Right renal cortex interstitium (tissue), 3 donors: ENCODE measurements at regions not wholly inside any gene's neighbourhood (a gene's known extent, or its start where the extent isn't known, plus 50 kb on each side); places are given as distances from the start of the nearest gene placed in this dataset.
"Not testable (repeated sequence)": the region's sequence is repeated elsewhere in the genome, so short reads cannot be mapped to it uniquely, and the experiment has no call there.

Source experiments
- DNase-seq, 3 donors: peaks; one replicate each; pipeline ENCODE4 v3.0.0-alpha.2; 2013; ENCODE audit warnings: low read depth in 3 of 3, low spot score in 2 of 3

DNA sequence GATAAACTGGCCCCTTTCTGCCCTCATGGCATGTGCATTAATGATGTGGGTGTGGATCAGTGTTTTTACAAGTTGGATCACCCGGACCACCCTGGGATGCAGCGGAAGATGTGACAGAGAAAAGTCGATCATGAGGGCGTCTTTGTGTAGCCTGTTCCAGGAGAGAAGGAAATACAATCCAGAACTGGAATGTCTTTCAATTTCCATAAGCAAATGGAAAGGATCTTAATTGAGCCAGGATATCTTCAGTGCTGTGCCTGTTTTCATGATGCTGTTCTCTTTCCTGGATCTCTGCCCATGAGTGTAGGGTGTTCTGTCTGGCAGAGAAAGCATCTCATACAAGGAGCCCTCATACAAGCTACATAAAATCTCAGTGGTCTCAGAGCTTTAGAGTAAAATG, 481.4 kb downstream of the XYLT1 start:
- no peak for DNase-seq

- DNase-seq: no peak
Measured at GRCh38 chr16:16991711-16992110, 479.0 kb downstream of the XYLT1 start.

DNA sequence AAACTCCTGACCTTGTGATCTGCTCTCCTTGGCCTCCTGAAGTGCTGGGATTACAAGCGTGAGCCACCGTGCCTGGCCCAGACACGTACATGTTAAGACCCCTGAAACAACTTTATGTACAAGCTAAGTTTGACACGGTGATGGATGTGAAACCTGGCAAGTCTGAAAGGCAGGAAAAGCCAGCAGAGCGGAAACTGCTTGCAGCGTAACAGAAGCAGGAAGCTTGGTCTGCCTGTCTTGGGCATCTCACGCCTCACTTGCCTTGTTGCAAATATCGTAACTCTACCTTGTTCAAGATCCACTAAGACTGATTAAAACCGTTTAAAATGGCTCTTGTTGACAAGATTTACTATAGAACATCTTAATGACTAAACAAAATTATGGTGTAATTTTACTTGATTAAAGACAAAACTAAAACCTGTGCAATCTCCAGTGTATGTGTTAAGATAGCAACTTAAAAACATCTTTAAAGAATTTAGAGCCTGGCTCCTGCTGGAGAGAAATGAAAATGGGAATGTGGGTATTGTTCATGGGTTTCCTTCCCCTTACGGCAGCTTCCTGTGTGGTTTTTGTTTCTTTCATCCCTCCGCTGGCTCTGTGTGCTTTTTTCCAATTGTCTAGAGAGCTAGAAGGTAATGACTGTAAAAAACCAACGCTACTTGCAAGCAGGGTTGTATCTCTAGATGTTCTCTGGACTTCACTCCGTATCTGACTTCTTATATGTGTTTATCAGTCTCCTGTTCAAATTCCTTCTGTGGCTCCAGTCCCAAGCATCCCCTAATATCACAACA, 477.6 kb downstream of the XYLT1 start:
- DNase-seq: no peak

GRCh38 chr16:16994831-16995230, 475.9 kb downstream of the XYLT1 start:
- no peak for DNase-seq

GRCh38 chr16:16996827-16997226, 473.9 kb downstream of the XYLT1 start:
- DNase-seq: no peak

DNA sequence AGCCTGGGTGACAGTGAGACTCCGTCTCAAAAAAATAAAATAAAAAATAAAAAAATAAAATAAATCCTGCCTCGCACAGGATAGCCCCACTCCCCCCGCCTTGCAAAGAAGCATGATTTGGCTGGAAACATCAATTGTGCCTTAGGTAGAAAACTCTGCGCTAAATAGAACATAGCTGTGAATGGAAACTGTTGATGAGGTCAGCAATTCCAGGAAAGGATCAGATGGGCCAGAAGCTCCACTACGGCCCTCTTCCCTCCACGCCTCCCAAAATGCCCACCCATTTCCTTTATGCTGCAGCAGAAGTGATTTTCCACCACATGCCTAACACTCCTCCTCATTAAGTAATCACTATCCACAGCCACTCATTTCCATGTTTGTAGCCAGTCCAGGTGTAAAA, 473.4 kb downstream of the XYLT1 start:
- DNase-seq: no peak

DNA sequence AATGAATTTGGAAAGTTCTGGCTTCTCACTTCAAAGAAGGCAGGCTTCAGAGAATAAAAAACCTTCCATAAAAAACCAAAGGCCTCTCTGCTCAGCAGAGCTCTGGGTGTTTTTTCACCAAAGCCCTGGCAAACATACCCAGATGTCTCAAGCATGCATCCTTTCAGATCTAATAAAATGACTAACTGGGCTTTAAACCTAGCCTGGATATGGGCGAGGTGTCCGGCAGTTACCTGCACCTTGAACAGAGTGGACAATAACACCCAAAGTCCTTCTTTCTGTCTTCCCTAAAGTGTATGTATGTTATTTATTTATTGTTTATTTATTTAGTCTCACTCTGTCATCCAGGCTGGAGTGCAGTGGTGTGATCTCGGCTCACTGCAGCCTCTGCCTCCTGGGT, 469.3 kb downstream of the XYLT1 start:
- DNase-seq: no peak

GRCh38 chr16:17002565-17002964, 468.2 kb downstream of the XYLT1 start:
- DNase-seq: no peak

- DNase-seq: not testable (repeated sequence)
Measured at GRCh38 chr16:17005963-17006362, 464.8 kb downstream of the XYLT1 start.

DNA sequence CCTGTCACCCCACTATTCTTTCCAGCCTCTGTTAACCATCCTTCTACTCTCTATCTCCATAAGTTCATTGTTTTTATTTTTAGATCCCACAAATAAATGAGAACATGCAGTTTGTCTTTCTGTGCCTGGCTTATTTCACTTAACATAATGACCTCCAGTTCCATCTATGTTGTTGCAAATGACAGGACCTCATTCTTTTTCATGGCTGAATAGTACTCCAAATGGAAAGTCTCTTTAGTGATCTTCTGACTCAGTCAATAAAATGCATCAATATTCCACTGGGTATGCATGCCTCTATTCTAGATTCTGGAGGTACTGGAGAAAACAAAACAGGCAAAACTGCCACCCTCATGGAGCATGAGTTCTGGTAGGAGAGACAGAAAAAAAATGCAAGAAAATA, 459.0 kb downstream of the XYLT1 start:
- DNase-seq: no peak

- DNase-seq: no peak
Measured at GRCh38 chr16:17013038-17013437, 457.7 kb downstream of the XYLT1 start.

DNA sequence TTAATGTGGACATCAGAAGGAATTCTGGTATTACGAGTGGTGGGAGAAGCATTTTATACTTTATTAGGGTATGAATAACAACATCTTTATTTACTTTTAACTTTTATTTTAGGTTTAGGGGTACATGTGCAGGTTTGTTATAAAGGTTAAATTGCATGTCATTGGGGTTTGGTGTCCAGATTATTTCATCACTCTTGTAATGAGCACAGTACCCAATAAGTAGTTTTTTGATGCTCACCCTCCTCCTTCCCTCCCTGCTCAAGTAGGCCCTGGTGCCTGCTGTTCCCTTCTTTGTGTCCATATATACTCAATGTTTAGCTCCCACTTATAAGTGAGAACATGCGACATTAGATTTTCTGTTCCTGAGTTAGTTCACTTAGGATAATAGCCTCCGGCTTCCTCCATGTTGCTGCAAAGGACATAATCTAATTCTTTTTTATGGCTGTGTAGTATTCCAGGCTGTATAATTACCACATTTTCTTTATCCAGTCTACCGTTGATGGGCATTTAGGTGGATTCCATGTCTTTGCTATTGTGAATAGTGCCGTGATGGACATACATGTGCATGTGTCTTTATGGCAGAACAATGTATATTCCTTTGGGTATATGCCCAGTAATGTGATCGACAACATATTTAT, 456.2 kb downstream of the XYLT1 start:
- no peak for DNase-seq

DNA sequence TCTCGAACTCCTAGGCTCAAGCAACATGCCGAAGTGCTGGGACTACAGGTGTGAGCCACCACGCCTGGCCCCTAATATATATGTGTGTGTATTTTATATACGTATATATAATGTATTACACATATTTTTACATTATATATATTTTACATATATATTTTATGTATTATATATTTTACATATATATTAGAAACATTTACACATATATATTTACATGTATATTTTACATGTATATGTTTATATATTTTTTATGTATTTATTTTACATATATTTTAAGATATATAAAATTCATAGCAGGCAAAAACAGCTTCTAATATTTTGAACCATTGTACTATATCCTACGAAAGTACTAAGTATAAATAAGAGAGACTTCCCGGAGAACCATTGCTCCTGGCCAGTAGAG, 455.1 kb downstream of the XYLT1 start:
- no peak for DNase-seq

- DNase-seq: no peak
Measured at GRCh38 chr16:17017442-17017841, 453.3 kb downstream of the XYLT1 start.

DNA sequence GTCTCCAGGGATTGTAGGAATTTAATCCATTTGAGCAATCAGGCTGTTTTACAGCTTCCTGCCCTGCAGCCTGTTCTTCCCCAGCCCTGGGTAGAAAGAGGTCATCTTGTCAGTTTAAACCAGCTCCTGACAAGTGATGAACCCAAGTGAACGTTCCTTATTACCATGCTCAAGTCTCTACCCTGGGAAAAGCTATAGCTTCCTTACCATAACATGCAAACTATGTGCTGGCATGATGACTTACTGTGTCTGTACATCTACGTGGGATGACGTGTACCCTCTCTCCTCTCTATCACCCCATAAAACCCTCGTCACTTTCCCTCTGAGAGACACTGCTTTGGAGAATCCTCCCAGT, 452.2 kb downstream of the XYLT1 start:
- no peak for DNase-seq

- DNase-seq: no peak
Measured at GRCh38 chr16:17019366-17019765, 451.4 kb downstream of the XYLT1 start.

GRCh38 chr16:17023606-17024005, 447.2 kb downstream of the XYLT1 start:
- no peak for DNase-seq

GRCh38 chr16:17024514-17024913, 446.2 kb downstream of the XYLT1 start:
- DNase-seq: no peak

DNA sequence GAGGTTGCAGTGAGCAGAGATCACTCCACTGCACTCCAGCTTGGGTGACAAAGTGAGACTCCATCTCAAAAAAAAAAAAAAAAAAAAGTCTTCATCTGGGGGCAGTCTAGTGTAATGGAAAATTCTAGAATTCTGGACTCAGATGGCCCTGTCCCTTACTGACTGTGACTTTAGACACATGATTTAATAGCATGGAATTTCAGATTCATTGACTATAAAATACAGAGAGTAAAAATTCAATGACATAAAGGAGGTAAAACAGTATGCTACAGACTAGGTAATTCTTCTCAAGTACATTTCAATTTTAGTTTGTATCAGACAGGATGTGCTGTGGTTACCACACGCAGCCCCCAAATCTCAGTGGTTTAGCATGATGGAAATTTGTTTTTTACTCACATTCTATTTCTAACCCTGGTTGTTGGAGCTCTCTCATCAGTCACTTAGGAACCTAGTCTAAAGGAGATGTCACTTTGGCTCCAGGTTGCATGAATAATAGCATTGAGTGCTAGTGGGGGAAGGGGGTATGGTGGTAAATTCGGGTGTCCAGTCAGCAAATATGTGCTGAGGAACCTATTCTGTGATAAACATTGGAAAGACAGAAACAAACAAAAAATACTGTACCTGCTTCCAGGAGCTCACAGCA, 444.0 kb downstream of the XYLT1 start:
- DNase-seq: no peak

DNA sequence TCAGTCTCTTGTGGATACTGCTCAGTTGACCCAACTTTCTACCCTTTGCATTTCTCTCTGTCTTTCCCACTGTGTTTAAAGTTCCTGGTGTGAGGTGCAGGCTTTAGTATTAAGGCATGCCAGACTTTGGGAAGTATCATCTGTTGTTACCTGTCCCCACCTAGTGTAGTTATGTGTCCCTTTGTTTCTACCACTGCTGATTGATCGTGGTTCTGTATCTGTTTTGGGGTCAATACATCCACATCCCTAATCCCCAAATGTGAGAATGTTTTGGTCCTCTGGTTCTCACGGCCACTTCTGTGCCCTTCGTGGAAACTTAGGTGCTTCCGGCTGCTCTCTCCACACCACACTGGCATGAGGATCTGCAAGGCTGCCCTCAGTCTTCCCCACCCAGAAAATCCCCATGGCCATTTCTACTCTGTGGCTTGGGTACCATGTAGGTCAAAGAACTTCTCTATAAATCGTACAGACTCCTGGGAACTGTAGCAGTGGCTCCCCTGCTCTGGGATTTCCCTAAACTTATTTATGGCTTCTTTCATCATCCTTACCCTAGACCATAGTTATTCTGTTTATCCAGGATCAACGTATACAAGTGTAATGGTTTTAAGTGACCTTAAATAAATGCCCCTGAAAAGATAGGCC, 443.2 kb downstream of the XYLT1 start:
- DNase-seq: no peak

GRCh38 chr16:17029602-17030350, 441.0 kb downstream of the XYLT1 start:
- no peak for DNase-seq
